Lung (tissue), 11 donors: ENCODE measurements at regions not wholly inside any gene's neighbourhood (a gene's known extent, or its start where the extent isn't known, plus 50 kb on each side); places are given as distances from the start of the nearest gene placed in this dataset.

Experiments used
- ATAC-seq: fragments of 200-7000 bp; cut with Tn5 transposase; one replicate; pipeline ENCODE4 v1.9.1; 2020; ENCODE audit warnings: moderate number of reproducible peaks; ENCODE audit not compliant: insufficient read depth, low FRiP score
- DNase-seq, 3 donors: peaks; one replicate each; pipeline ENCODE4 v3.0.0-alpha.2; 2013 to 2017
- H3K27ac ChIP-seq, 2 donors: one replicate each; pipeline ENCODE4 v1.5.1; 2013; ENCODE audit warnings: mild to moderate bottlenecking in 2 of 2, moderate library complexity in 2 of 2, control low read depth in 1 of 2, inconsistent platforms in 1 of 2, low read depth in 1 of 2, low read length in 1 of 2
- H3K27me3 ChIP-seq, 3 donors: one replicate each; pipeline ENCODE4 v1.5.1; 2013; ENCODE audit warnings: low read length in 2 of 3; ENCODE audit not compliant: control insufficient read depth in 3 of 3, insufficient read depth in 3 of 3
- H3K36me3 ChIP-seq, 4 donors: one replicate each; pipeline ENCODE4 v1.5.1; 2013; ENCODE audit warnings: low read length in 4 of 4, mild to moderate bottlenecking in 1 of 4, moderate library complexity in 1 of 4; ENCODE audit not compliant: control insufficient read depth in 4 of 4, insufficient read depth in 4 of 4
- H3K4me1 ChIP-seq, 5 donors: one replicate each; pipeline ENCODE4 v1.5.1; 2013; ENCODE audit warnings: low read length in 5 of 5, mild to moderate bottlenecking in 2 of 5, moderate library complexity in 1 of 5; ENCODE audit not compliant: control insufficient read depth in 5 of 5, insufficient read depth in 5 of 5
- H3K4me3 ChIP-seq: one replicate; pipeline ENCODE4 v1.5.1; 2013; ENCODE audit warnings: mild to moderate bottlenecking, control low read depth, moderate library complexity
- H3K9ac ChIP-seq, 2 donors: one replicate each; pipeline ENCODE4 v1.5.1; 2013; ENCODE audit warnings: low read length in 2 of 2, control low read depth in 1 of 2; ENCODE audit not compliant: insufficient read depth in 1 of 2
- H3K9me3 ChIP-seq, 4 donors: one replicate each; pipeline ENCODE4 v1.5.1; 2013; ENCODE audit warnings: low read length in 3 of 4, mild to moderate bottlenecking in 1 of 4, moderate library complexity in 1 of 4; ENCODE audit not compliant: control insufficient read depth in 4 of 4, insufficient read depth in 3 of 4
- CTCF ChIP-seq: IDR thresholded peaks from 2 replicates; pipeline ENCODE4 v1.5.1; 2012; ENCODE audit warnings: mild to moderate bottlenecking; ENCODE audit errors: control extremely low read depth, extremely low read depth
- WGBS, 2 donors: extraction: QIAGEN DNeasy Blood & Tissue Kit; methylation state at CpG; one replicate each; pipeline ENCODE4 v1.1.7; 2013; 5-methylcytosine and 5-hydroxymethylcytosine counted together
- donor health status: control.
- donor health status: control.
- donor health status: Bipolar disorder and iron deficiency.
- donor health status: healthy.
- donor health status: DM: yes; HTN: yes; CAD: no.

DNA sequence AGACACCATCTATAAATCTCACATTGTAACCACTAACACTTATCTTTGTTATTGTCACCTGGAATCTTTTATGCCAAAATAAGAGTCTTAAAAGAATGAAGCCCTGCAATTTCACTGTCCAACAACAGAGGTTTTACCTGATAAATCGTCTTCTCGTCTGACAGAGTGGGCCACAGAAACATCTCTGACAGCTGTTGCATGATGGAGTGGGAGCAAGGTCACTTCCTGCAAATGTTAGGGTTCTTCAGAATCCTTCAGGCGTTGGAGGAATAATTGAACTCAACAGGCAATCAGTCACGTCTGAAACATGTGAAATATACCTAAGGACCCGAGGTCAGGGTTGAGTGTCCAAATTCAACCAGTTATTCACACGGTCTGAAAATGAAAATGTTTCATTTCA, 353.6 kb downstream of the TRIML1 start:
- peaks cover 0 to 9% (median 3%) of the 10 kb centered on the region in 4 donors for H3K9me3 ChIP-seq
- no peak for DNase-seq
- H3K4me3 ChIP-seq: no peak overlapping the region
- H3K4me1 ChIP-seq: no peaks in the 10 kb centered on the region
- H3K27ac ChIP-seq: no peak overlapping the region
- no peak for TF ChIP-seq CTCF
- ATAC-seq: no peak
- WGBS, 2 donors: 37 to 54% methylated on average over 6 of the region's 6 CpGs
- no peaks in the 10 kb centered on the region for H3K36me3 ChIP-seq
- H3K9ac ChIP-seq: no peak overlapping the region
- no peaks in the 10 kb centered on the region for H3K27me3 ChIP-seq

- Histone ChIP-seq H3K27me3 (no peaks in the 10 kb centered on the region), H3K36me3 (no peaks in the 10 kb centered on the region), H3K9ac (no peak overlapping the region), H3K4me1 (no peaks in the 10 kb centered on the region), H3K9me3 (peaks cover 0 to 7% (median 3%) of the 10 kb centered on the region in 4 donors), H3K27ac (no peak overlapping the region), H3K4me3 (no peak overlapping the region)
- ATAC-seq: no peak
- 71 to 98% methylated on average over 2 of the region's 2 CpGs for WGBS, 2 donors
- no peak for DNase-seq
- no peak for TF ChIP-seq CTCF
Measured at GRCh38 chr4:188495169-188495568, 355.9 kb downstream of the TRIML1 start.

GRCh38 chr4:188511431-188511830, 372.2 kb downstream of the TRIML1 start:
- TF ChIP-seq CTCF: no peak
- H3K9ac ChIP-seq: no peak overlapping the region
- H3K4me1 ChIP-seq: peaks cover 0 to 14% (median 0%) of the 10 kb centered on the region in 5 donors
- ATAC-seq (no peak), DNase-seq (peak in 2 of 3 donors; percentile 82 to 88)
- H3K36me3 ChIP-seq: no peaks in the 10 kb centered on the region
- no peak overlapping the region for H3K27ac ChIP-seq
- no peak overlapping the region for H3K4me3 ChIP-seq
- H3K27me3 ChIP-seq: no peaks in the 10 kb centered on the region
- H3K9me3 ChIP-seq: peaks cover 0 to 2% (median 0%) of the 10 kb centered on the region in 4 donors

DNA sequence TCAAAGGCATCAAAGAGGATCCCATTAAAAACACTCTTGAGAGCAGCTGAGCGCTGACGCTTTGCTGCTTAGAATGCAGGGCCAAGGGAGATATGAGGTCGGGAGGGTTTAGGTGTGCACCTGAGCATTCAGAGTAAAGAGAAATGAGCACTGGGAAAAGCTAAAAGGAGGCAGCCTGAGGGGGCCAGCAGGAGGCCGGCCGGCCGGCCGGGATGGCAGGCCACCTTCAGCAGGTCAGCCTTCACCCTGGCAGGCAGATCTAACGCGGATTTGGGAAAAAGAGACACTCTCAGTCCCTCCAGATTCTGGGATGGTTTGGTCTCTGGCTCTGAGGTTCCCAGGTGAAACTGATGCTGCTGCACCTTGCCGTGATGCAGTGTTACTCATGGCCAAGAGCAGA, 393.5 kb downstream of the TRIML1 start:
- TF ChIP-seq CTCF: no peak
- Histone ChIP-seq H3K27ac (no peak overlapping the region), H3K4me3 (no peak overlapping the region), H3K27me3 (no peaks in the 10 kb centered on the region), H3K9ac (no peak overlapping the region), H3K36me3 (no peaks in the 10 kb centered on the region), H3K9me3 (peaks cover 0 to 5% (median 0%) of the 10 kb centered on the region in 4 donors), H3K4me1 (no peaks in the 10 kb centered on the region)
- no peak for ATAC-seq
- no peak for DNase-seq
- 83% methylated on average over 10 of the region's 10 CpGs for WGBS, 2 donors
